SU-DHL-6 (cell line): ENCODE measurements at regions not wholly inside any gene's neighbourhood (a gene's known extent, or its start where the extent isn't known, plus 50 kb on each side); places are given as distances from the start of the nearest gene placed in this dataset.

Experiments
- H2AFZ ChIP-seq: fragments of 200-600 bp; sonication (generic); 2 replicates; pipeline ENCODE4 v1.6.1; 2014; ENCODE audit warnings: low read depth, mild to moderate bottlenecking, moderate library complexity, mixed read lengths, antibody characterized with exemption, low read length; ENCODE audit not compliant: severe bottlenecking
- H3F3A ChIP-seq: fragments of 200-600 bp; shearing (Covaris generic); 2 replicates; pipeline ENCODE4 v1.6.0; 2016; ENCODE audit warnings: antibody characterized with exemption, mild to moderate bottlenecking; ENCODE audit not compliant: insufficient read depth
- H3K27ac ChIP-seq: fragments of 200-600 bp; sonication (generic); 2 replicates; pipeline ENCODE4 v1.5.1; 2016; ENCODE audit warnings: low read depth, mild to moderate bottlenecking, low read length, moderate library complexity, mixed read lengths
- H3K27me3 ChIP-seq: fragments of 200-600 bp; sonication (generic), shearing (Covaris generic); 2 replicates; pipeline ENCODE4 v1.6.0; 2014; ENCODE audit warnings: mild to moderate bottlenecking, low read length
- H3K36me3 ChIP-seq: fragments of 200-600 bp; sonication (generic); 2 replicates; pipeline ENCODE4 v1.6.1; 2014; ENCODE audit warnings: mild to moderate bottlenecking, low read length, mixed read lengths
- H3K4me2 ChIP-seq: fragments of 300-600, 200-600 bp; shearing (Covaris generic), sonication (generic); 2 replicates; pipeline ENCODE4 v1.6.0; 2014; ENCODE audit warnings: low read length, low read depth, mild to moderate bottlenecking; ENCODE audit not compliant: poor library complexity, severe bottlenecking
- H3K4me3 ChIP-seq: fragments of 200-600 bp; sonication (generic); 2 replicates; pipeline ENCODE4 v1.5.1; 2014; ENCODE audit warnings: antibody characterized with exemption, low read length, mild to moderate bottlenecking, mixed read lengths; ENCODE audit not compliant: insufficient read depth, poor library complexity, severe bottlenecking
- H3K79me2 ChIP-seq: fragments of 200-600 bp; sonication (generic); 2 replicates; pipeline ENCODE4 v1.6.1; 2014; ENCODE audit warnings: mild to moderate bottlenecking, low read length, moderate library complexity; ENCODE audit not compliant: insufficient read depth
- H3K9ac ChIP-seq: fragments of 200-600 bp; sonication (generic); 2 replicates; pipeline ENCODE4 v1.7.0; 2014; ENCODE audit warnings: mild to moderate bottlenecking, low read length
- H3K9me2 ChIP-seq: fragments of 200-600 bp; sonication (generic); replicated peaks from 2 replicates; pipeline ENCODE4 v1.6.1; 2014; ENCODE audit warnings: low read length; ENCODE audit not compliant: insufficient read depth
- H3K9me3 ChIP-seq: fragments of 200-600 bp; sonication (generic); 2 replicates; pipeline ENCODE4 v1.6.1; 2014; ENCODE audit warnings: low read length, mixed read lengths; ENCODE audit not compliant: insufficient read depth
- H4K20me1 ChIP-seq: fragments of 200-600 bp; sonication (generic); 2 replicates; pipeline ENCODE4 v1.6.1; 2014; ENCODE audit warnings: low read depth, mild to moderate bottlenecking, antibody characterized with exemption, low read length, moderate library complexity, mixed read lengths
- EZH2phosphoT487 ChIP-seq: fragments of 200-600 bp; sonication (generic), shearing (Covaris generic); conservative IDR thresholded peaks from 2 replicates; pipeline ENCODE4 v1.6.1; 2018; ENCODE audit warnings: mild to moderate bottlenecking, antibody characterized with exemption, low read length, moderate library complexity, mixed read lengths
- TF ChIP-seq, protein P1 (sequence below): fragments of 200-600 bp; sonication (generic); IDR thresholded peaks from one replicate; pipeline ENCODE4 v1.5.1; 2017; ENCODE audit warnings: antibody characterized with exemption, mild to moderate bottlenecking, low read length, moderate library complexity; ENCODE audit not compliant: insufficient read depth, poor library complexity, severe bottlenecking

DNA sequence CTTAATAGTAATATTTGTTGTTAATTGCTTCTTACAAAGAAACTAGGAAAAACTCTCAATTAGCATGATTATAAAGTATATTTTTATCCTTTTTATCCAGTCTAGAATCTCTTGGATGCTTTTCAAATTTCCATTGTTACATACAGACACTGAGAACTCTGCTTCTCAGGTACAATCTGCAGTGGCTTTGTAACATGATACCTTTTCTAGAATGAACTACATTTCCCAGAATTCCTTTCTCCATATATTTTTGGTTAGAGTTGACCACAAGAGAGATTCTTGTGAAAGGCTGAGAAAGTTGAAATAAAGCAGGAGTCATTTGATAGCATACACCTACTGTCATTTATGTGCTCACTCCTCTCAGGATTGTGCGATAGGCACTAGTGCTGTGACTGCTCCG lies 148.6 kb downstream of the SLITRK6 start:
- no peak overlapping the region for H3K27ac ChIP-seq
- H3K36me3 ChIP-seq, result no peaks in the 10 kb centered on the region
- no peak overlapping the region for H3K9ac ChIP-seq
- TF ChIP-seq EZH2phosphoT487, result no peak
- TF ChIP-seq, protein P1, sequence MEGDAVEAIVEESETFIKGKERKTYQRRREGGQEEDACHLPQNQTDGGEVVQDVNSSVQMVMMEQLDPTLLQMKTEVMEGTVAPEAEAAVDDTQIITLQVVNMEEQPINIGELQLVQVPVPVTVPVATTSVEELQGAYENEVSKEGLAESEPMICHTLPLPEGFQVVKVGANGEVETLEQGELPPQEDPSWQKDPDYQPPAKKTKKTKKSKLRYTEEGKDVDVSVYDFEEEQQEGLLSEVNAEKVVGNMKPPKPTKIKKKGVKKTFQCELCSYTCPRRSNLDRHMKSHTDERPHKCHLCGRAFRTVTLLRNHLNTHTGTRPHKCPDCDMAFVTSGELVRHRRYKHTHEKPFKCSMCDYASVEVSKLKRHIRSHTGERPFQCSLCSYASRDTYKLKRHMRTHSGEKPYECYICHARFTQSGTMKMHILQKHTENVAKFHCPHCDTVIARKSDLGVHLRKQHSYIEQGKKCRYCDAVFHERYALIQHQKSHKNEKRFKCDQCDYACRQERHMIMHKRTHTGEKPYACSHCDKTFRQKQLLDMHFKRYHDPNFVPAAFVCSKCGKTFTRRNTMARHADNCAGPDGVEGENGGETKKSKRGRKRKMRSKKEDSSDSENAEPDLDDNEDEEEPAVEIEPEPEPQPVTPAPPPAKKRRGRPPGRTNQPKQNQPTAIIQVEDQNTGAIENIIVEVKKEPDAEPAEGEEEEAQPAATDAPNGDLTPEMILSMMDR, result no peak
- no peaks in the 10 kb centered on the region for H4K20me1 ChIP-seq
- no peak overlapping the region for H2AFZ ChIP-seq
- H3K79me2 ChIP-seq, result no peaks in the 10 kb centered on the region
- H3K4me3 ChIP-seq, result no peak overlapping the region
- H3K27me3 ChIP-seq, result no peaks in the 10 kb centered on the region
- no peak overlapping the region for H3K4me2 ChIP-seq
- H3K9me2 ChIP-seq, result no peaks in the 10 kb centered on the region
- no peaks in the 10 kb centered on the region for H3K9me3 ChIP-seq
- H3F3A ChIP-seq, result no peaks in the 10 kb centered on the region

DNA sequence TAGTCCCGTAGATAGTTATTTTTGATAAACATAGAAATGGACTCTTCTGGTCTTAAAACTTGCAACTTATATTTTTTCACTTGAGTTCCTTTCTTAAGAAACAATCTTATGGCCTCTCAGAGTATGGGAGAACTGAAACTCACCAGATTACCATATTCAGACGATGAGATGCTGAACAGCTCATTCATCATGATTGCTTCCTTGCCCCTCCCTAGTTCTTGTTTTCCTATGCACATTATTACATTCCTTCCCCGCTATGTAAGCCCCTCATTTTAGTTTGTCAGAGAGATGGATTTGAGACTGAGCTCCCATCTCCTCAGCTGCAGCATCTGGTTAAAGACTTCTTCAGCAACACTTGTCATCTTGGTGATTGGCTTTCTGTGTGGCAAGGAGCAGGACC lies 158.5 kb downstream of the SLITRK6 start:
- H3F3A ChIP-seq, result no peaks in the 10 kb centered on the region
- no peak overlapping the region for H3K4me2 ChIP-seq
- H3K9me3 ChIP-seq, result no peaks in the 10 kb centered on the region
- no peak overlapping the region for H3K9ac ChIP-seq
- no peaks in the 10 kb centered on the region for H3K79me2 ChIP-seq
- H3K27ac ChIP-seq, result no peak overlapping the region
- H3K36me3 ChIP-seq, result no peaks in the 10 kb centered on the region
- no peak overlapping the region for H2AFZ ChIP-seq
- no peaks in the 10 kb centered on the region for H3K27me3 ChIP-seq
- H4K20me1 ChIP-seq, result no peaks in the 10 kb centered on the region
- no peaks in the 10 kb centered on the region for H3K9me2 ChIP-seq
- TF ChIP-seq, protein P1, result no peak
- no peak for TF ChIP-seq EZH2phosphoT487
- no peak overlapping the region for H3K4me3 ChIP-seq

DNA sequence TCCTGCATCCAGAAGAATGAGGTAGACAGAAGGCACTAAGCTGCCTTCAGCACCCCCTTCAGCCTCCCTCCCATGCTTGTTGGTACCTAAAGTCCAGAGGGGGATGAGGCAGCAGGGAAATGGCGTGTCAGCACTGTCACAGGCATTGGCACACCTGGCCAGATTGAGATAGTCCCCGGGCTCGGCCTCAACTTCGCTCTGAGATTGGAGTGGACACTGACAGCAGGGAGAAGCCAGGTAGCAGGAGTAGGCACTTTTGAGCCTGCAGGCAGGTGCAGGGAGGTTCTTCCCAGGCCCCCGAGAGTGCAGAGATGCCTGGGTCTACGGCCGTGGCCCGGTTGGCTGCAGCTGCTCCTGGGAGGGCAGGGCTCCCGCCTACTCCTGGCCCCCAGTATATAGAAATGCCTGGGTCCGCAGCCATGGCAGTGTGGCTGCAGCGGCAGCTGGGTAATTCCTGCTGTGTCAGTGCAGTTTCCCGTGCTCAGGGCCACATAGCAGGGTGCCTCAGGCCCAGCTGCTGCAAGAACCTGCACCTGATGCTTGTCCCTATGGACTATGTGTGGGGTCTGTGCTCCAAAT lies 160.3 kb downstream of the SLITRK6 start:
- Histone ChIP-seq H4K20me1 (no peaks in the 10 kb centered on the region), H3K4me3 (no peak overlapping the region), H3K36me3 (no peaks in the 10 kb centered on the region), H3K9ac (no peak overlapping the region), H3K9me2 (no peaks in the 10 kb centered on the region), H3K4me2 (no peak overlapping the region), H3K27ac (no peak overlapping the region), H3K9me3 (no peaks in the 10 kb centered on the region), H3K79me2 (no peaks in the 10 kb centered on the region), H3K27me3 (no peaks in the 10 kb centered on the region), H2AFZ (no peak overlapping the region), H3F3A (no peaks in the 10 kb centered on the region)
- no peak for TF ChIP-seq EZH2phosphoT487
- TF ChIP-seq, protein P1, result no peak
